GM21360 (cell line): ENCODE measurements at regions not wholly inside any gene's neighbourhood (a gene's known extent, or its start where the extent isn't known, plus 50 kb on each side); places are given as distances from the start of the nearest gene placed in this dataset.

ENCODE experiments used
- ATAC-seq: cut with Tn5 transposase; IDR thresholded peaks from one replicate; pipeline ENCODE4 v1.9.1; 2021; ENCODE audit warnings: mild to moderate bottlenecking, moderate library complexity; ENCODE audit not compliant: unreplicated experiment

- no peak for ATAC-seq
Measured at GRCh38 chr4:30281986-30282385, 438.2 kb upstream of the PCDH7 start.

- ATAC-seq = no peak
Measured at GRCh38 chr4:30283336-30283735, 436.8 kb upstream of the PCDH7 start.

DNA sequence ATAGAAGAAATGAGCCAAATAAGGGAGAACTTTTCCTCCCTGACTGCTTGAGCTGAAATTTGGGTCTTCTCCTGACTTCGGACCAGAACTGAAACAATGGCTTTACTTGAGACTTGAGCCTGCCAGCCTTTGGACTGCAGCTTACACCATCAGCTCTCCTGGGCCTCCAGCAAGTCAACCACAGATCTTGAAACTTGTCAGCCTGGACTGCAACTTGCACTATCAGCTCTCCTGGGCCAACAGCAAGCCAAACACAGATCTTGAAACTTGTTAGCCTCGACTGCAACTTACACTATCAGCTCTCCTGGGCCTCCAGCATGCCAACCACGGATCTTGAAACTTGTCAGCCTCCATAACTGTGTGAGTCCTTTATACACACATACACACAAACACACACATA is 425.9 kb upstream of the PCDH7 start:
- ATAC-seq = no peak

GRCh38 chr4:30295652-30296051 is 424.5 kb upstream of the PCDH7 start:
- ATAC-seq = no peak

DNA sequence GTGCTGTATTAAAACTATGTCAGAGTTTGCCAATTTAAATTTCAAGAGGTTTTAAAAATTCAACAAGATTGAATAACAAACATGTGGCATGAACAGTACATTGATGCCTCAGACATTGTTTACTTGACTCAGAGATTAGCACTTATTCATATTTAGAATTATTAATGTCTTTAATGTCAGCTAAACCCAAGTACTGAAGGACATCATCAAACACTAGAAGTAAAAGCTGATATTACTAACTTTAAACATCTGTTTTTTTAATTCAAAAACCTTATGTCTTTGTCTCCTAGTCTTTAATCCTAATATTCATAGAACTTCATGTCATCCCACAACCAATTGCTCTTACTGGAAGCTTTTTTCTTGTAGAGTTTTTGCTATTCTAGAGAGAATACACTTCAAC is 406.2 kb upstream of the PCDH7 start:
- no peak for ATAC-seq

- ATAC-seq = no peak
Measured at GRCh38 chr4:30330894-30331652, 389.1 kb upstream of the PCDH7 start.

- no peak for ATAC-seq
Measured at GRCh38 chr4:30341731-30342130, 378.4 kb upstream of the PCDH7 start.

- no peak for ATAC-seq
Measured at GRCh38 chr4:30350288-30350687, 369.9 kb upstream of the PCDH7 start.

- ATAC-seq = no peak
Measured at GRCh38 chr4:30354605-30355004, 365.6 kb upstream of the PCDH7 start.

DNA sequence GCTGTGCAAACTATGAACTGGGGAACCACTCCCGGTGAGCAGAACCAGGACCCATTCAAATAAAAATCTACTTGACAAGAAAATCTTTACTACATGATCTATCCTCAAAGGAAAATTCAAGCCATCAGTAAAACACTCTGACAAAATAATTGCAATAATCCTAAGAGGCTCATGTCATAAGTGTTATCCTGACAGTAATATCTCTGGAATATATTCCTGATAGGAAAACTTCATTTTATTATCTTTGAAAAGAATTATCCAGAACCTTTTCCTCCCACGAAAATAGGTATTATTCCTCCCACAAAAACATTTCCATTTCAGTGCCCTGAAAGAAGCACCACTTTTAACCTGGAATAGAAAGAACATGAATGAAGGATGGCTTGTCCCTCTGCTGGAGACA is 357.7 kb upstream of the PCDH7 start:
- no peak for ATAC-seq

DNA sequence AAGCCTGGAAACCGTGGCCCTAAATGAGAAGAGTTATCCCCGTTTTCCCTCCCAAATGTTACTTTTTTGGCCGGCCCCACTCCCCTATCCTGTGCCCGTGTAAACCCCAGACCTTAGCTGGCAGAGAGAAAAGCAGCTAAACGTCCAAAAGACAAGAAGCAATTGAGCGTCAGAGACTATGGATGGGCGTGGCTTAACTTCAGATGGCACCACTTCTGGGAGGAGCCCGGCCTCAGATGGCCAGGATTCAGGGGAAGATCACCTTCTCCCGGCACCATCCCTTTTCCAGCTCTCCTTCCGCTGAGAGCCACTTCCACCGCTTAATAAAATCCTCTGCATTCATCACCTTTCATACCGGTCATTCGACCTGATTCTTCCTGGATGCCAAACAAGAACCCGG is 350.1 kb upstream of the PCDH7 start:
- no peak for ATAC-seq

DNA sequence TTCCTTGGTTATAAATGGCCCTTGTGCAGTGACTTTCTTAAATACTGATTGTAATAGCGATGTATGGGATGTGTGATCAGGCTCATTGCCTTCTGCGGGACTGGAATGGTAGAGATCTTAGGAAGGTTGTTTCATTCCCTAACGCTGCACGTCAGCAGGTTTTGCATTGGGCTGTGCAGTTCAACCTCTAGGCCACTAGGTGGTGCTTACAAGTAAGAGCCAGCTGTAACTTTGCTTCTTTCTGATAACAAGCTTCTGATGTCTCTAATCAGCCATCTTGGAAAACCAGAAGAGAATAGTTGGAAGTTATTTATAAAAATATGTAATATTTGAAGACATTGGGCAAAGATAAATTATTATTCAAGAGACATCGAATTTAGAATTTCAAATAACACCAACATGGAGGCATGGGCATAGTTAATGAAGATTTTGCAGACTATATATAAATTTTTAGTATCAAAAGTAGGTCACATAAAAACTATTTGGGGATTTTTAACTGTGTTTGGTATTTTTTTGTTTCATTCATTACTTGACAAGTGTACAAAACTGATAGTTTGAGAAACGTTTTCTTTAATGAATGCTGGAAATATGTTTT is 339.7 kb upstream of the PCDH7 start:
- peak; percentile 96 for ATAC-seq

GRCh38 chr4:30385650-30386049 is 334.5 kb upstream of the PCDH7 start:
- ATAC-seq = no peak

GRCh38 chr4:30386266-30386895 is 333.8 kb upstream of the PCDH7 start:
- no peak for ATAC-seq

DNA sequence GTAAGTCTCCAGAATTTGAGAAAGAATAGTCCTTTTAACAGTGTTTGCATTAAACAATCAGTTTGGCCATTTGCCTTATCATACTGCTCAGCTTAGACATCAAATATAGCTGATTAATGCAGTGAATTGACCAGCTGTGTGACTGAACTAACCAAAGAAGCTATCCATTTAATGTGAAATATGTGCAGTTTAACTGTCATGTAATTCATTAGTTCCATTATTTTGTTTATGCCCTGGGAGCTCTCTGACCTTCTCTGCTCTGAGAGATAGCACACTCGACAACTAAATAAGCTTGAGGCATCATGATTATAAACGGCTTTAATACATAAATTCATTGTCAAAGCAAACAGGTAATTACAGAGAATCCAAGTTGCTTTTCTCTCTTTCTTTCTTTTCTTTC is 324.3 kb upstream of the PCDH7 start:
- ATAC-seq = no peak

DNA sequence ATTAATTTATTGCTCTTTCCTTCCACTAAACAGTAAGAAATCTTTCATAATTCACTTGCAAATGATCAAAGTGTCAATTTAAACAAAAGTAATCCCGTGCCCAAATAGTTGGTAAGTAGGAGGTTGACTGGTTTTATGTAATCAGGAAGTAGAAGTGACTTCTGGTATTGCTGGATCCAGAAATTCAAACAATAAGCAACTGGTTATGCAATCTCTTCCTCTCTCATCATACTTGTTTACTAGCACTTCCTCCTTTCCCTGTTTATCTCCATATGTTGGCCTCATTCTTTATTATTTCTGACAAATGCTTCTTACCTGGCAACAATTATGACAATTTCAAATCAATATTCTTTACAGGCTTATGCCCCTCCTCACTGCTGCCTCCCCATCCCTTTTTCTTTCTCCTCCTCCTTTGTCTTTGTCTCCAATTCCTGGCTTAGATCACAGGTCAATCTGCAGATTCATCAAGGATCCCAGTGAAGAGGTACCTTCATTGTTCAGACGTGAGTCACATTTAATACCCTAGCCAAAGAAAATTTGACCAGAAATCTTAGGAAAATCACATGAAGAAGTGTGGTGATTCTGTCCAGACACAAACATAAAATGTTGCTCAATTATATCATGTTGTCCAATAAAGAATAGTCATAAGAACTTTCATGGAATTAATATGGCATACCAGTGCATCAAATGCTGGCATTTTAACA is 323.2 kb upstream of the PCDH7 start:
- ATAC-seq = no peak

DNA sequence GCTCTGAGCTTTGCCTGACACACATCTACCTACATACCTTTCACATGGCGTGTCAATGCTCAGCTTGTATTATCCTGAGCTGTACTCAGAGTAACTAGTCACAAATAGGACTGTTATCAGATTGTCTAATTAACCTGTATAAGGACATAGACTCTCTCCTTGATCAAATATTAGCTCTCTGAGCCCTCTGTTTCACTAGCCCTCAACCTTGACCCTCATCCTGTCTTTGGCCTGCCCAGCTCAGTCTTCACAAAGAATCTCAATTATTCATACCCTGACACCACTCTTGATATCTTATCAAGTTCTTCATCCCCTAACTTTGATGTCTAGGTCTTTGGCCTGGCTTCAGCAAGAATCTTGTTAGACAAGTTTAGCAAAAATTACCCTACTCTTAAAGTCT is 320.7 kb upstream of the PCDH7 start:
- ATAC-seq = no peak

DNA sequence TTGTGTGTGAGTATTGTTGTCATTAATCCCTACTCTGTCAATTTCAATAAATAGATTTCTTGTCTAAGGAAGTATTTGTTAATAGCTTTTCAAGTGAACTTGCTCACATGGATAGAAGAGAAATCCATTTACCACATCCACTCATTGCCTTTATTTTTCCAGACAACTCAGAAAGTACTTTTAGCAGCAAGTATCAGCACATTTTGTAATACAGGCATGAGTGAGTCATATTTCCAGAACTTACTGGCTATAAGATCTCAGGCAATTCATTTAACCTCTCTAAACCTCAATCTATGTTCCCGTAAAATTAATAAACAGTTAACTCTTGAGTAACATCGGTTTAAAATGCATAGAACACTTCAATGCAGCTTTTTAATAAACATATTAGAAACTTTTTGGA is 317.9 kb upstream of the PCDH7 start:
- ATAC-seq = no peak

DNA sequence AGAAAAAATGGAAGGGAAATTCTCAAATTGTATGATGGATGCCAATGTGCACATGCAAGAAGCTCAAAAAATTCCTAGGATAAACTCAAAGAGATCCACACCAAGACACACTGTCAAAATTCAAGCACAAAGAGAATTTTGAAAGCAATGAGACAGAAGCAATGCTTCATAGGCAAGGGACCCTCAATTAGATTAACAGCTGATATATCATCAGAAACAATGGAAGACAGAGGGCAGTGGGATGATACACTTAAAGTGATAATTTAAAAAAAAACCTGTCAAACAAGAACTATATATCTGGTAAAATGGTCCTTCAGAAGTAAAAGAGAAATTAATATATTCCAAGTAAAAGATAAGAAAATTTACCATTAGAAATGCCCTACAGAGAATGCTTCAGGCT is 306.3 kb upstream of the PCDH7 start:
- no peak for ATAC-seq

GRCh38 chr4:30416547-30416946 is 303.6 kb upstream of the PCDH7 start:
- no peak for ATAC-seq

- no peak for ATAC-seq
Measured at GRCh38 chr4:30427932-30428331, 292.2 kb upstream of the PCDH7 start.
